HG03095 (cell line): ENCODE measurements at regions not wholly inside any gene's neighbourhood (a gene's known extent, or its start where the extent isn't known, plus 50 kb on each side); places are given as distances from the start of the nearest gene placed in this dataset.

ENCODE experiments used
- ATAC-seq: cut with Tn5 transposase; IDR thresholded peaks from one replicate; pipeline ENCODE4 v1.9.1; 2021; ENCODE audit warnings: moderate library complexity; ENCODE audit not compliant: unreplicated experiment

- no peak for ATAC-seq
Observed at GRCh38 chr15:98139337-98139736, 178.8 kb downstream of the ARRDC4 start.

- ATAC-seq = no peak
Observed at GRCh38 chr15:98142572-98142971, 182.1 kb downstream of the ARRDC4 start.

DNA sequence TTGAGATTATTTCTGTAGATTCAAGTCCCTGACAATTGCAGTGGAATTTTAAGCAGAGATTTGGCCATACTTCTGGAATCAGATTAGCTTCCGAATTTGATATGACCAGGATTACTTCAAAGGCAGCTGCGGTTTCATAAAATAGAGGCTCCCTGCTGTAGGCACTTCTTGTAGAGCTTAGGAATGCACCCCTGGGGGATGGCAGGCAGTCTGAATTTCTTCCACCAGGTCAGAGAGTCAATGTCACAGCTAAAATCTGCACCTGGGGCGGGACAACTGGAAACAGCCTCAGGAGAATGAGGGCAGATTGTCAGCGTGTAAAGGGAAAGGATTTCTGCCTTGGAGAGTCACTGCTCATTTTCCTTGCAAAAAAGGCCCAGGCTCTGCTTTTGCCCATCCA lies 182.6 kb downstream of the ARRDC4 start:
- no peak for ATAC-seq

- ATAC-seq = no peak
Observed at GRCh38 chr15:98144388-98144787, 183.9 kb downstream of the ARRDC4 start.

DNA sequence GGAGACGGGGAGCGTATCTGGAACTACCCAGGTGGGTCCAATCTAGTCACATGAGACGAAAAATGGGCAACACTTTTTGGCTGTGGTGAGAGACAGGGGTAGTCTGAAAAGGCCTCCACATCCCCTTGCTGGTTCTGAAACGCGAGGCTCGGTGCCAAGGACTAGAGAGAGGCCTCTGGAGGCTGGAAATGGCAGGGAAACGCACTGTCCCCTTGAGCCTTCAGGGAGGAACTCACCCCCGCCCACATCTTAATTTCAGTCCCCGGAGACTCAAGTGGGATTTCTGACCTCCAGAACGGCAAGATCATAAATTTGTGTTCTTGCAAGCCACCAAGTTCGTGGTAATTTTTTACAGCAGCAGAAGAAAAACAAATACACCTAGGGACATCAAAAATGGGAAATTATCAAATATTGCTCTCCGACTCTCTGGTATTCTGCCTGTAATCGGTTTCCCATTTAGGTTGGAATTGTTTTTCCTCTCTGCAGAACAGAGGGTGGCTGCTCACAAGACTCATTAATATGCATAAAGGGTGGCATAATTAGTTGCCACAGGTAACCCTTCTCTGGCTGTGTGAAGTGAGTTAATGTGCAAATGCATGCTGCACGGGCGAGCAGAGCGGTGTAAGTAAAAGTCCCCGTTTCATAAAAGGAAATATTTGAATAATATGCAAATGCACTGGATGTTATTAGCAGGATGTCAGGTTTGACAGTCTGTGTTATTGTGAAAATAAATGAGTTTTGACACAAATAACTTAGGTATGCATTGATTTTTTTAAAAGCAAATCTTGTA lies 185.7 kb downstream of the ARRDC4 start:
- ATAC-seq = no peak

DNA sequence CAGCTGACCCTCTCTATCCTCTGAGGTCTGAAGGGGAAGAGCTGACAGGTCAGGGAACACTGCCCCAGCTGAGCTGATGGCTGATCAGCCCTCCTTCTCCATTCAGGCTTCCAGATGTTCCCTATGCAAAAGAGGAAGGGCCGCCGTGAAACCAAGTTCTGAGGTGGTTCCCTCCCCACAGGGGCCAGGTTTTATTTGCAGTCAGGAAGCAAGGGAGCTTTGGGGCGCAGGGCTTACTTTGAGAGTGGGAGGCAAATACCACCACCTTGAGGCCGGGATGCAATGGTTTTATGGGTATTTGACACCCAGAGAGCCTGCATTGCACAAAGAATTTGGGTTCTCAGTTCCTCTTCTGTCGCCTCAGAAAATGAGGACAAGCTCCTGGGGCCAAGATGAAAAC lies 186.9 kb downstream of the ARRDC4 start:
- ATAC-seq = no peak

DNA sequence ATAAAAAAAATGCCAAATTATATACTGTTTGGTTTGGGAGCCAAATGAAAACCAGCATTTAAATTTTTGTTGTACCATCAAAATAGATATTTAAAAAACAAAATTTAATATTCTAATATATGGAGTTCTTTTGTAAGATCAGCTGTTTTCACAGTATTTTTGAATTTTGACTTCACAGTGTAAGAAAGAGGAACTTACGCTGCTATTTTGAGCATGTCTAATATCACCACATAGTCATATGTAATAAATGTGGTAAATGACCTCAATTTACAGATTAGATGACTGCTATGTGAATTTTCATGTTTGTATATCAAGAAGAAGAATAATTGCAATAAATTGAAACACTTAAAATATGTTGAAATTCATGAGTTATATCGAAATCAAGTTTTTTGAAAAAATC lies 189.6 kb downstream of the ARRDC4 start:
- ATAC-seq = no peak

- no peak for ATAC-seq
Observed at GRCh38 chr15:98150536-98150935, 190.0 kb downstream of the ARRDC4 start.

GRCh38 chr15:98151096-98151495 lies 190.6 kb downstream of the ARRDC4 start:
- ATAC-seq = no peak

DNA sequence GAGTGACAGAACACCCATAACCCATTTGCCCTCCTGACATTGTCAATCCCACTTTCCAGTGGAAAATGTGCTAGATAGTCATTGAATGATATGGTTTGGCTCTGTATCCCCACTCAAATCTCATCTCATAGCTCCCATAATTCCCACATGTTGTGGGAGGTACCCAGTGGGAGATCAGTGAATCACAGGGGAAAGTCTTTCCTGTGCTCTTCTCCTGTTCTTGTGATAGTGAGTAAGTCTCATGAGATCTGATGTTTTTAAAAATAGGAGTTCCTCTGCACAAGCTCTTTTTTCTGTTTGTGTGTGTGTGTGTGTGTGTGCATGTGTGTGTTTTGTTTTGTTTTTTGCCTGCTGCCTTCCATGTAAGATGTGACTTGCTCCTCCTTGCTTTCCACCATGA lies 191.7 kb downstream of the ARRDC4 start:
- ATAC-seq = no peak

DNA sequence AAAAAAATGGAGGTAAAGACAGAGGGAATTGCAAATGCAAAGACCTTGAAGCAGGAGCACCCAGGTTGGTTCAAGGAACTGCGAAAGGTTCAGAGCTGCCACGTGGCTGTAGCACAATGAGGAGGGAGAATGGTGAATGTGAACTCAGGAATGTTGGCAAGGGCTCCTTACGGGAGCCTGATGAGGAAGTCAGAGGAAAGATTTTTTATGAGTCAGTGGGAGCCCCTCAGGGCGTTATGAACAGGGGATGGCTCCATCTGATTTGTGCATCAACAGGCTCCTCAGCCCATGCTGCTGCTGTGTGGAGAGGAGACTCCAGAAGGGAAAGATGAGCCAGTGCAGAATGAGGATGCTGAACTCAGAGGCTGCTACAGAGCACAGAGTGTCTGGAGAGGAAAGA lies 194.4 kb downstream of the ARRDC4 start:
- ATAC-seq = no peak

GRCh38 chr15:98155356-98155755 lies 194.9 kb downstream of the ARRDC4 start:
- ATAC-seq = no peak

GRCh38 chr15:98160236-98160635 lies 199.7 kb downstream of the ARRDC4 start:
- ATAC-seq = peak; percentile 86

- ATAC-seq = no peak
Observed at GRCh38 chr15:98163319-98164045, 203.0 kb downstream of the ARRDC4 start.

- ATAC-seq = no peak
Observed at GRCh38 chr15:98164571-98164970, 204.1 kb downstream of the ARRDC4 start.

- no peak for ATAC-seq
Observed at GRCh38 chr15:98164986-98165385, 204.5 kb downstream of the ARRDC4 start.

GRCh38 chr15:98167722-98168268 lies 207.3 kb downstream of the ARRDC4 start:
- no peak for ATAC-seq

DNA sequence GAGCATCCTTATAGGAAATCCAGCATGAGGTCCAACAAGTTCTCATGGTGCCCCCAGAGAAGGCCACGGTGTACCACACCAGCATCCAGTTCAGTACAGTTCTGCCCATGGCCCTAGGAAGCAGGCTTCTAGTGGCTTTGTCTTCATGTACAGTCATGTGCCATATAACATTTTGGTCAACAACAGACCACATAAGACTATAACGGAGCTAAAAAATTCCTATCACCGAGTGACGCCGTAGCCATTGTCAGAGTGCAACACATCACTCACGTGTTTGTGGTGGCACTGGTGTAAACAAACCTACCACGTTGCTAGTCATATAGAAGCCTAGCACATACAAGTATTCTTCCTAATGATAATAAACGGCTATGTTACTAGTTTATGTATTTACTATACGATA lies 209.0 kb downstream of the ARRDC4 start:
- ATAC-seq = no peak

DNA sequence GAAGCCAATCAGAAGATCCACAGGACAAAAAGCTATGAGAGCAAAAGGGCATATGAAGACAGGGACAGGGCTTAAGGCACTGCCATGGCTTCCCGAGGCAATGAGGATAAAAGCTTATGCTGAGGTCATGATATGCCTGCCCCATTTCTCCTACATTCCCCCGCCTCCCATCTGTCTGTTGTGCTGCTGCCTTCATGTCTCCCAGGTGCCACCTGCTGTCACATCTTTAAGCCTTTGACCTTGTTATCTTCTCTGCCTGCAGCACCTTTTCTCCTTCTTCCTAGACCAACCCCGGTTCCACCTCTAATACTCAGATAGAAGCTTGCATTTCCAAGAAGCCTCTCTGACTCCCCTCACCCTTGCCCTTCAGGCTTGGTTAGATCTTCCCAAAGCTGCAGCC lies 213.8 kb downstream of the ARRDC4 start:
- no peak for ATAC-seq

GRCh38 chr15:98174841-98175240 lies 214.3 kb downstream of the ARRDC4 start:
- no peak for ATAC-seq

DNA sequence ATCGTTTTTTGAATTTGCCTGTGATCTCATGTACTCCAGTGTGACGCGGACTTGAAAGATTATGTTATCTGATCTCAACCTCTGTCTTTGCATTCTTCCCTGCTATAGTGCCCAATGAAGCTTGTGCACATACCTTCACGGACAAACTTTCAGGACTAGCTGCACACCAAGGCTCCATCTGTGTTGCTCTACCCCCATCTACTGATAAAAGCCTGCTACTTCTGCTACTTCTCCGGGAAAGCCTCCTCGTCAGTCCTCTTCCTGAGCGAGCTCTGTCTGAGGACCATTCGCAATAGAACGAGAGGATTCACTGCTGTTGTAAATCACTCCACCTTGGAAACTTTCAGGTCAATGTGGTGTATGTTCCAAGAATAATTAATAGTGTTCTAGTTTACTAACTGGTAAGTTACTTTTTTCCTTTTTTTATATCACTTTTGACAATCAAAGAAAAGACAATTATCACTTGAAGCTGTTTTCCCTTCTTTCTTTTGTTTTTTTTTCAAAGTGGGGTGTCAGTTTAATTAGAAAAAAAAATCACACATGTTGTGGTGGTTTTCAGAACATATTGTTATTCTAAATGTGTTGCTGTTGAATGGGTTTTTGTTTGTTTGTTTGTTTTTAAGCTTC lies 217.6 kb downstream of the ARRDC4 start:
- peak; percentile 63 for ATAC-seq

GRCh38 chr15:98178861-98179260 lies 218.4 kb downstream of the ARRDC4 start:
- ATAC-seq = no peak
